ENCODE measurements at regions not wholly inside any gene's neighbourhood (a gene's known extent, or its start where the extent isn't known, plus 50 kb on each side); places are given as distances from the start of the nearest gene placed in this dataset.

GRCh38 chr17:79362772-79363305 lies 248.0 kb downstream of the RBFOX3 start:
- no peak for TF ChIP-seq FOXA1 (IDR thresholded peaks at IDR 0.05)
- TF ChIP-seq FOXM1 (IDR thresholded peaks at IDR 0.05; ENCODE audit: borderline replicate concordance), result no peak
- no peak for TF ChIP-seq SP1 (IDR thresholded peaks at IDR 0.05)
- no peak for TF ChIP-seq SUZ12 (IDR thresholded peaks at IDR 0.05)
- TF ChIP-seq FOXK2 (IDR thresholded peaks at IDR 0.05), result no peak
- no peak for TF ChIP-seq BHLHE40 (IDR thresholded peaks at IDR 0.05; ENCODE audit: borderline replicate concordance)
- TF ChIP-seq HDGF (IDR thresholded peaks at IDR 0.05; ENCODE audit: borderline replicate concordance), result no peak
- no peak for TF ChIP-seq CTBP1 (IDR thresholded peaks at IDR 0.05; ENCODE audit: borderline replicate concordance)
- no peak for TF ChIP-seq TARDBP (IDR thresholded peaks at IDR 0.05)
- no peak for TF ChIP-seq NFRKB (IDR thresholded peaks at IDR 0.05)
- no peak for TF ChIP-seq ARNT (IDR thresholded peaks at IDR 0.05)
- TF ChIP-seq LEF1 (IDR thresholded peaks at IDR 0.05; ENCODE audit: borderline replicate concordance), result no peak
- no peak for TF ChIP-seq ELF4 (IDR thresholded peaks at IDR 0.05)
- ChIA-PET POLR2A (no interaction called here), CTCF (no interaction called here)
- no peak for DNase-seq (ENCODE audit: extremely low spot score)

DNA sequence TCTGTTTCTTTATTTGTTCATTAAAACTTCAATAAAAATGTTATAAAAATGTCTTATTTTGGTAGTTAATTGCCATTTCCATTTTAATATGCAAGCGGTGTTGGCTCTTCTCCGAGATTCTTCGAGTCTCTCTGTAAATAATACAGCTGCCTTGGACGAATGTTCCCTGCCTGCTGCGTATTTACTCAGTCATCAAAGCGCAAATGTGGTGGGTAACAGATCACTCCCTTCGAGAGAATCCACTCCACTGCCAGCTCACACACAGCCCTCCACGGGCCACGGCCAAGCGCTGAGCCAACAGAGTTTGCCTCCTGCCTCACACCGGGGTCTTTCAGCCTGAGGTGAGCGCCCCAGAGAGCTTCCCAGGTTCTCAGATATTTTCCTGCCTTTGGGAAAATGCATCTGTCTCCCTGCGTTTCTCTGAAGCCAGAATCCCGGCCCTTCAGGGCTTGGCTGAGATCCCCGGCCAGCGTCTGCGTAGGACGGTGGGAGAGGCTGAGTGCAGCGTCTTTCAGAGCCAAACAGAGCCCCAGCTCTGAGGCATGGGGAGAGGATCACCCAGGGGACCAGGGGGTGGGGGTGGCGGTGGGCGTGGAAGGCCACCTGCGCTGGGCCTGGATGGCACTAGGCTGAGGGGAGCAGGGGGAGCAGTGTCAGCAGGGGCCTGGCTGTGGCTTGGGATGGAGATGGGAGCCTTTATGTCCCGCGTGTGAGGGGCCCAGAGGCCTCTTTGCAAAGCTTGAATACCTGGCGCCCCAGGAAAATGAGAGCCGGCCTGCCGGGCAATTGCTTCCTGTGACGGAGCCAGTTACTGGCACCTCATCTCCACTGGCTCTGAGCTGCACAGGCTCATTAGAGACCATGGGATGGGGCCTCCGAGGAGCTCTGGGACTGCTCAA lies 248.7 kb downstream of the RBFOX3 start:
- TF ChIP-seq ZNF384 (IDR thresholded peaks at IDR 0.05) (no peak), ELF4 (IDR thresholded peaks at IDR 0.05) (no peak), CTBP1 (IDR thresholded peaks at IDR 0.05; ENCODE audit: borderline replicate concordance) (no peak), TARDBP (IDR thresholded peaks at IDR 0.05) (no peak), FOXA1 (IDR thresholded peaks at IDR 0.05) (no peak), NFRKB (IDR thresholded peaks at IDR 0.05) (no peak), L3MBTL2 (conservative IDR thresholded peaks at IDR 0.05) (no peak), PKNOX1 (IDR thresholded peaks at IDR 0.05) (no peak), SP1 (IDR thresholded peaks at IDR 0.05) (no peak), FOXM1 (IDR thresholded peaks at IDR 0.05; ENCODE audit: borderline replicate concordance) (no peak), SUZ12 (IDR thresholded peaks at IDR 0.05) (no peak), HDGF (IDR thresholded peaks at IDR 0.05; ENCODE audit: borderline replicate concordance) (no peak), BHLHE40 (IDR thresholded peaks at IDR 0.05; ENCODE audit: borderline replicate concordance) (no peak), FOXK2 (IDR thresholded peaks at IDR 0.05) (no peak), LEF1 (IDR thresholded peaks at IDR 0.05; ENCODE audit: borderline replicate concordance) (no peak), ARNT (IDR thresholded peaks at IDR 0.05) (no peak)
- ChIA-PET CTCF (no interaction called here), POLR2A (no interaction called here)
- DNase-seq (ENCODE audit: extremely low spot score), result no peak

DNA sequence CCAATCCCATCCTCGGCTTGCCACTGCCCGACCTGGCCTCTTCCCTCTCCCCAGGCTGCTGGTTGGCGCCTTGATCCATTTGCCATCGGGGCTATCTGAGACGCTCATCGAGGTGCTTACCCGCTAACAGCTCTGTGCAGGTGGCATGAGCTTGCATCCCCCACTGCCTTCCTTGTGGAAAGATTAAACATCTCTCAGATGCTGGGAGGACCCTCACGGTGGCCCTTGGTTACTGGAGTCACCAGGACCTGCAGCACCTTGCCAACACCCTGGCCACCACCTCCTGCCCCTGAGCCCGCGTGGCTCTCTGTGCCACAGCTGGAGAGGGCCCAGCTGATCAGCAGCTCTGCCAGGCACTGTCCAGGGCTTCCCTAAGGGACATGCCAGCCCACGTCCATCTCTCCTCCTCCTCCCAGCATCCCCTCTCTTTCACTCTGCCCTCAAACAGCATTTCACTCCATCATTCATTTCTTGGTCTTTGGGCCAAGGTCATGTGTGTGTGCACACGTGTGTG lies 249.6 kb downstream of the RBFOX3 start:
- TF ChIP-seq ARNT (IDR thresholded peaks at IDR 0.05), result no peak
- no peak for TF ChIP-seq FOXK2 (IDR thresholded peaks at IDR 0.05)
- TF ChIP-seq SP1 (IDR thresholded peaks at IDR 0.05), result no peak
- TF ChIP-seq NFRKB (IDR thresholded peaks at IDR 0.05), result no peak
- TF ChIP-seq FOXM1 (IDR thresholded peaks at IDR 0.05; ENCODE audit: borderline replicate concordance), result no peak
- no peak for TF ChIP-seq ELF4 (IDR thresholded peaks at IDR 0.05)
- no peak for TF ChIP-seq TARDBP (IDR thresholded peaks at IDR 0.05)
- no peak for TF ChIP-seq ZNF384 (IDR thresholded peaks at IDR 0.05)
- TF ChIP-seq FOXA1 (IDR thresholded peaks at IDR 0.05), result no peak
- TF ChIP-seq L3MBTL2 (conservative IDR thresholded peaks at IDR 0.05), result no peak
- no peak for TF ChIP-seq BHLHE40 (IDR thresholded peaks at IDR 0.05; ENCODE audit: borderline replicate concordance)
- DNase-seq (ENCODE audit: extremely low spot score), result no peak
- ChIA-PET CTCF (no interaction called here), POLR2A (no interaction called here)

GRCh38 chr17:79360196-79360595 lies 250.7 kb downstream of the RBFOX3 start:
- TF ChIP-seq FOXM1 (IDR thresholded peaks at IDR 0.05; ENCODE audit: borderline replicate concordance) (no peak), FOXA1 (IDR thresholded peaks at IDR 0.05) (no peak), NFRKB (IDR thresholded peaks at IDR 0.05) (no peak), L3MBTL2 (conservative IDR thresholded peaks at IDR 0.05) (no peak), CTBP1 (IDR thresholded peaks at IDR 0.05; ENCODE audit: borderline replicate concordance) (no peak), FOXK2 (IDR thresholded peaks at IDR 0.05) (no peak), PKNOX1 (IDR thresholded peaks at IDR 0.05) (no peak), ZNF384 (IDR thresholded peaks at IDR 0.05) (no peak), SP1 (IDR thresholded peaks at IDR 0.05) (no peak), BHLHE40 (IDR thresholded peaks at IDR 0.05; ENCODE audit: borderline replicate concordance) (no peak), ELF4 (IDR thresholded peaks at IDR 0.05) (no peak), TARDBP (IDR thresholded peaks at IDR 0.05) (no peak)
- DNase-seq (ENCODE audit: extremely low spot score), result no peak
- ChIA-PET CTCF (interaction anchor here (0.6 kb wide), 1 partner anchor 172 kb away, joined by 4 read pairs; no protein-coding TSS in a partner anchor), POLR2A (no interaction called here)

- CTCF ChIA-PET, result interaction anchor here (1.1 kb wide), 1 partner anchor 16 kb away, joined by 3 read pairs; no protein-coding TSS in a partner anchor
- no peak for DNase-seq (ENCODE audit: extremely low spot score)
- TF ChIP-seq FOXK2 (IDR thresholded peaks at IDR 0.05), result no peak
- no peak for TF ChIP-seq SP1 (IDR thresholded peaks at IDR 0.05)
- no peak for TF ChIP-seq ELF4 (IDR thresholded peaks at IDR 0.05)
- no peak for TF ChIP-seq BHLHE40 (IDR thresholded peaks at IDR 0.05; ENCODE audit: borderline replicate concordance)
- TF ChIP-seq ARNT (IDR thresholded peaks at IDR 0.05), result no peak
- no peak for TF ChIP-seq CTBP1 (IDR thresholded peaks at IDR 0.05; ENCODE audit: borderline replicate concordance)
- TF ChIP-seq NFRKB (IDR thresholded peaks at IDR 0.05), result no peak
- TF ChIP-seq L3MBTL2 (conservative IDR thresholded peaks at IDR 0.05), result no peak
- TF ChIP-seq FOXA1 (IDR thresholded peaks at IDR 0.05), result no peak
- TF ChIP-seq SUZ12 (IDR thresholded peaks at IDR 0.05), result no peak
- TF ChIP-seq PKNOX1 (IDR thresholded peaks at IDR 0.05), result no peak
- no peak for TF ChIP-seq FOXM1 (IDR thresholded peaks at IDR 0.05; ENCODE audit: borderline replicate concordance)
- no peak for TF ChIP-seq ZNF384 (IDR thresholded peaks at IDR 0.05)
- TF ChIP-seq TARDBP (IDR thresholded peaks at IDR 0.05), result no peak
- TF ChIP-seq LEF1 (IDR thresholded peaks at IDR 0.05; ENCODE audit: borderline replicate concordance), result no peak
- TF ChIP-seq HDGF (IDR thresholded peaks at IDR 0.05; ENCODE audit: borderline replicate concordance), result no peak
- POLR2A ChIA-PET, result no interaction called here
Measured at GRCh38 chr17:79356839-79357447, 253.9 kb downstream of the RBFOX3 start.
